Uterus (tissue), 2 donors: ENCODE measurements at regions not wholly inside any gene's neighbourhood (a gene's known extent, or its start where the extent isn't known, plus 50 kb on each side); places are given as distances from the start of the nearest gene placed in this dataset.

Source experiments
- CTCF ChIP-seq, 4 experiments: fragments of 200-600 bp in 2 of 4; fragments of 450-650 bp in 2 of 4; sonication (generic) in 2 of 4; IDR thresholded peaks; one replicate each; pipeline ENCODE4 v1.5.1; 2016 to 2019; ENCODE audit warnings: antibody characterized with exemption in 4 of 4, mild to moderate bottlenecking in 2 of 4, moderate library complexity in 1 of 4
- POLR2A ChIP-seq, 2 donors: fragments of 450-650 bp; IDR thresholded peaks; one replicate each; pipeline ENCODE4 v1.6.1; 2016; ENCODE audit warnings: antibody characterized with exemption in 2 of 2, mild to moderate bottlenecking in 1 of 2, moderate library complexity in 1 of 2

GRCh38 chr20:52252664-52253063 lies 61.1 kb upstream of the ZFP64 start:
- TF ChIP-seq POLR2A (IDR thresholded peaks at IDR 0.05) (no peak), CTCF (IDR thresholded peaks at IDR 0.05) (no peak)
